HepG2 (cell line): ENCODE measurements at regions not wholly inside any gene's neighbourhood (a gene's known extent, or its start where the extent isn't known, plus 50 kb on each side); places are given as distances from the start of the nearest gene placed in this dataset.

Source experiments
- BHLHE40 ChIP-seq: IDR thresholded peaks from 2 replicates; pipeline ENCODE4 v1.6.1; 2011; ENCODE audit warnings: low read length, improper control_type of control experiment
- CTCF ChIP-seq: sonication (generic); formaldehyde crosslinking; IDR thresholded peaks from 2 replicates; pipeline ENCODE4 v1.5.0; 2020; ENCODE audit warnings: mild to moderate bottlenecking, missing genetic modification reagents, moderate library complexity
- EP300 ChIP-seq, 3 experiments: sonication (generic) in 1 of 3; formaldehyde crosslinking in 1 of 3; IDR thresholded peaks; 2 replicates each; pipeline versions ENCODE4 v1.5.1 to v1.6.1; 2011 to 2020; ENCODE audit warnings: low read depth in 2 of 3, low read length in 2 of 3, borderline replicate concordance in 1 of 3, improper control_type of control experiment in 1 of 3, mild to moderate bottlenecking in 1 of 3, missing genetic modification reagents in 1 of 3, moderate library complexity in 1 of 3
- HDAC6 ChIP-seq: fragments of 200-600 bp; sonication (generic); IDR thresholded peaks from 2 replicates; pipeline ENCODE4 v1.7.0; 2017; ENCODE audit warnings: mild to moderate bottlenecking, antibody characterized with exemption, low read length, low read depth
- SAFB2 ChIP-seq: sonication (generic); formaldehyde crosslinking; IDR thresholded peaks from 2 replicates; pipeline ENCODE4 v1.5.1; 2020; ENCODE audit warnings: missing genetic modification reagents, low read depth, mild to moderate bottlenecking, borderline replicate concordance
- SMC3 ChIP-seq: IDR thresholded peaks from 2 replicates; pipeline ENCODE4 v1.6.1; 2011; ENCODE audit warnings: low read length, improper control_type of control experiment
- ZNF503 ChIP-seq: sonication (generic); formaldehyde crosslinking; IDR thresholded peaks from 2 replicates; pipeline ENCODE4 v1.4.0; 2020; ENCODE audit warnings: missing genetic modification reagents
- ZNF597 ChIP-seq: sonication (generic); formaldehyde crosslinking; IDR thresholded peaks from 2 replicates; pipeline ENCODE4 v1.5.0; 2020; ENCODE audit warnings: missing genetic modification reagents

- TF ChIP-seq BHLHE40 (no peak), SMC3 (no peak), EP300 (IDR thresholded peaks at IDR 0.05; ENCODE audit: low read depth in 2 of 2, low read length in 2 of 2) (no peak), EP300 (CRISPR knock-in tag; IDR thresholded peaks at IDR 0.05; ENCODE audit: borderline replicate concordance) (no peak), SAFB2 (no peak), HDAC6 (no peak), CTCF (CRISPR knock-in tag) (no peak), ZNF503 (CRISPR knock-in tag) (no peak), ZNF597 (CRISPR knock-in tag) (no peak)
These were observed 72.1 kb upstream of the SULT1C3 start for GRCh38 chr2:108167699-108168098.
